HG03575 (cell line): ENCODE measurements at regions not wholly inside any gene's neighbourhood (a gene's known extent, or its start where the extent isn't known, plus 50 kb on each side); places are given as distances from the start of the nearest gene placed in this dataset.

Source experiments
- ATAC-seq: cut with Tn5 transposase; IDR thresholded peaks from one replicate; pipeline ENCODE4 v1.9.1; 2021; ENCODE audit not compliant: unreplicated experiment, insufficient number of reproducible peaks, low FRiP score; ENCODE audit errors: extremely low read depth

GRCh38 chr17:72205357-72205756 lies 84.5 kb downstream of the SOX9 start:
- no peak for ATAC-seq

- no peak for ATAC-seq
These were observed 85.0 kb downstream of the SOX9 start for GRCh38 chr17:72205822-72206221.

- ATAC-seq: no peak
These were observed 85.6 kb downstream of the SOX9 start for GRCh38 chr17:72206376-72206775.

- no peak for ATAC-seq
These were observed 88.0 kb downstream of the SOX9 start for GRCh38 chr17:72208832-72209231.

GRCh38 chr17:72212041-72212440 lies 91.2 kb downstream of the SOX9 start:
- no peak for ATAC-seq

GRCh38 chr17:72215490-72215889 lies 94.7 kb downstream of the SOX9 start:
- no peak for ATAC-seq

- no peak for ATAC-seq
These were observed 95.1 kb downstream of the SOX9 start for GRCh38 chr17:72215928-72216327.

- no peak for ATAC-seq
These were observed 98.5 kb downstream of the SOX9 start for GRCh38 chr17:72219137-72219823.

GRCh38 chr17:72219824-72220493 lies 99.1 kb downstream of the SOX9 start:
- ATAC-seq: no peak

- no peak for ATAC-seq
These were observed 102.0 kb downstream of the SOX9 start for GRCh38 chr17:72222661-72223380.

- no peak for ATAC-seq
These were observed 103.1 kb downstream of the SOX9 start for GRCh38 chr17:72223866-72224291.

GRCh38 chr17:72226322-72226721 lies 105.5 kb downstream of the SOX9 start:
- no peak for ATAC-seq

- no peak for ATAC-seq
These were observed 113.2 kb downstream of the SOX9 start for GRCh38 chr17:72233986-72234385.

GRCh38 chr17:72234985-72235384 lies 114.2 kb downstream of the SOX9 start:
- no peak for ATAC-seq

- ATAC-seq: no peak
These were observed 116.3 kb downstream of the SOX9 start for GRCh38 chr17:72236980-72237633.

GRCh38 chr17:72238157-72238673 lies 117.4 kb downstream of the SOX9 start:
- no peak for ATAC-seq

- no peak for ATAC-seq
These were observed 118.7 kb downstream of the SOX9 start for GRCh38 chr17:72239548-72239947.

GRCh38 chr17:72240333-72240732 lies 119.5 kb downstream of the SOX9 start:
- ATAC-seq: no peak

- ATAC-seq: no peak
These were observed 123.7 kb downstream of the SOX9 start for GRCh38 chr17:72244494-72244893.
